ENCODE measurements at regions not wholly inside any gene's neighbourhood (a gene's known extent, or its start where the extent isn't known, plus 50 kb on each side); places are given as distances from the start of the nearest gene placed in this dataset.

- Histone ChIP-seq H3K4me3 (ENCODE audit: low read length) (no peak overlapping the region), H3K4me1 (ENCODE audit: control insufficient read depth, low read depth, low read length) (no peaks in the 10 kb centered on the region), H3K27ac (ENCODE audit: low read length) (no peak overlapping the region), H3K27me3 (ENCODE audit: control insufficient read depth, insufficient read depth, low read length) (no peaks in the 10 kb centered on the region), H3K9ac (ENCODE audit: low read length) (no peak overlapping the region), H3K9me3 (ENCODE audit: control insufficient read depth, low read depth, low read length) (no peaks in the 10 kb centered on the region), H3K36me3 (ENCODE audit: control insufficient read depth, low read depth, low read length) (no peaks in the 10 kb centered on the region)
Observed at GRCh38 chr7:115701141-115701540, 329.4 kb downstream of the TFEC start.

- Histone ChIP-seq H3K9ac (ENCODE audit: low read length) (no peak overlapping the region), H3K27ac (ENCODE audit: low read length) (no peak overlapping the region), H3K36me3 (ENCODE audit: control insufficient read depth, low read depth, low read length) (no peaks in the 10 kb centered on the region), H3K4me3 (ENCODE audit: low read length) (no peak overlapping the region), H3K27me3 (ENCODE audit: control insufficient read depth, insufficient read depth, low read length) (no peaks in the 10 kb centered on the region), H3K9me3 (ENCODE audit: control insufficient read depth, low read depth, low read length) (no peaks in the 10 kb centered on the region), H3K4me1 (ENCODE audit: control insufficient read depth, low read depth, low read length) (no peaks in the 10 kb centered on the region)
Observed at GRCh38 chr7:115694424-115694823, 336.1 kb downstream of the TFEC start.

- no peaks in the 10 kb centered on the region for H3K4me1 ChIP-seq (ENCODE audit: control insufficient read depth, low read depth, low read length)
- H3K9ac ChIP-seq (ENCODE audit: low read length), result no peak overlapping the region
- H3K36me3 ChIP-seq (ENCODE audit: control insufficient read depth, low read depth, low read length), result no peaks in the 10 kb centered on the region
- H3K9me3 ChIP-seq (ENCODE audit: control insufficient read depth, low read depth, low read length), result no peaks in the 10 kb centered on the region
- H3K27me3 ChIP-seq (ENCODE audit: control insufficient read depth, insufficient read depth, low read length), result no peaks in the 10 kb centered on the region
- H3K4me3 ChIP-seq (ENCODE audit: low read length), result no peak overlapping the region
- H3K27ac ChIP-seq (ENCODE audit: low read length), result no peak overlapping the region
Observed at GRCh38 chr7:115693779-115694178, 336.8 kb downstream of the TFEC start.

GRCh38 chr7:115689941-115690340 lies 340.6 kb downstream of the TFEC start:
- Histone ChIP-seq H3K4me1 (ENCODE audit: control insufficient read depth, low read depth, low read length) (no peaks in the 10 kb centered on the region), H3K27me3 (ENCODE audit: control insufficient read depth, insufficient read depth, low read length) (no peaks in the 10 kb centered on the region)

GRCh38 chr7:115683093-115683492 lies 347.5 kb downstream of the TFEC start:
- Histone ChIP-seq H3K9ac (ENCODE audit: low read length) (no peak overlapping the region), H3K4me3 (ENCODE audit: low read length) (no peak overlapping the region), H3K9me3 (ENCODE audit: control insufficient read depth, low read depth, low read length) (no peaks in the 10 kb centered on the region), H3K27me3 (ENCODE audit: control insufficient read depth, insufficient read depth, low read length) (no peaks in the 10 kb centered on the region), H3K27ac (ENCODE audit: low read length) (no peak overlapping the region), H3K4me1 (ENCODE audit: control insufficient read depth, low read depth, low read length) (peaks cover 7% of the 10 kb centered on the region), H3K36me3 (ENCODE audit: control insufficient read depth, low read depth, low read length) (no peaks in the 10 kb centered on the region)

More at GRCh38 chr7:115689941-115690340, 340.6 kb downstream of the TFEC start:
- no peak overlapping the region for H3K4me3 ChIP-seq (ENCODE audit: low read length)
- H3K9me3 ChIP-seq (ENCODE audit: control insufficient read depth, low read depth, low read length), result no peaks in the 10 kb centered on the region
- H3K36me3 ChIP-seq (ENCODE audit: control insufficient read depth, low read depth, low read length), result no peaks in the 10 kb centered on the region
- H3K27ac ChIP-seq (ENCODE audit: low read length), result no peak overlapping the region
- H3K9ac ChIP-seq (ENCODE audit: low read length), result no peak overlapping the region

- Histone ChIP-seq H3K27ac (ENCODE audit: low read length) (no peak overlapping the region), H3K4me3 (ENCODE audit: low read length) (no peak overlapping the region), H3K4me1 (ENCODE audit: control insufficient read depth, low read depth, low read length) (peaks cover 7% of the 10 kb centered on the region), H3K27me3 (ENCODE audit: control insufficient read depth, insufficient read depth, low read length) (no peaks in the 10 kb centered on the region), H3K9me3 (ENCODE audit: control insufficient read depth, low read depth, low read length) (no peaks in the 10 kb centered on the region), H3K36me3 (ENCODE audit: control insufficient read depth, low read depth, low read length) (no peaks in the 10 kb centered on the region), H3K9ac (ENCODE audit: low read length) (no peak overlapping the region)
Observed at GRCh38 chr7:115682507-115682906, 348.1 kb downstream of the TFEC start.

- H3K27me3 ChIP-seq (ENCODE audit: control insufficient read depth, insufficient read depth, low read length), result no peaks in the 10 kb centered on the region
- H3K4me1 ChIP-seq (ENCODE audit: control insufficient read depth, low read depth, low read length), result peaks cover 7% of the 10 kb centered on the region
- no peaks in the 10 kb centered on the region for H3K9me3 ChIP-seq (ENCODE audit: control insufficient read depth, low read depth, low read length)
- H3K27ac ChIP-seq (ENCODE audit: low read length), result no peak overlapping the region
- H3K36me3 ChIP-seq (ENCODE audit: control insufficient read depth, low read depth, low read length), result no peaks in the 10 kb centered on the region
- H3K9ac ChIP-seq (ENCODE audit: low read length), result no peak overlapping the region
- H3K4me3 ChIP-seq (ENCODE audit: low read length), result no peak overlapping the region
Observed at GRCh38 chr7:115680921-115681320, 349.6 kb downstream of the TFEC start.

GRCh38 chr7:115679976-115680375 lies 350.6 kb downstream of the TFEC start:
- Histone ChIP-seq H3K4me1 (ENCODE audit: control insufficient read depth, low read depth, low read length) (peaks cover 7% of the 10 kb centered on the region), H3K4me3 (ENCODE audit: low read length) (no peak overlapping the region), H3K27me3 (ENCODE audit: control insufficient read depth, insufficient read depth, low read length) (no peaks in the 10 kb centered on the region), H3K9ac (ENCODE audit: low read length) (no peak overlapping the region), H3K9me3 (ENCODE audit: control insufficient read depth, low read depth, low read length) (no peaks in the 10 kb centered on the region), H3K36me3 (ENCODE audit: control insufficient read depth, low read depth, low read length) (no peaks in the 10 kb centered on the region), H3K27ac (ENCODE audit: low read length) (no peak overlapping the region)

- H3K4me1 ChIP-seq (ENCODE audit: control insufficient read depth, low read depth, low read length), result peaks cover 7% of the 10 kb centered on the region
- no peaks in the 10 kb centered on the region for H3K27me3 ChIP-seq (ENCODE audit: control insufficient read depth, insufficient read depth, low read length)
- H3K4me3 ChIP-seq (ENCODE audit: low read length), result no peak overlapping the region
- no peaks in the 10 kb centered on the region for H3K36me3 ChIP-seq (ENCODE audit: control insufficient read depth, low read depth, low read length)
- H3K9me3 ChIP-seq (ENCODE audit: control insufficient read depth, low read depth, low read length), result no peaks in the 10 kb centered on the region
- no peak overlapping the region for H3K27ac ChIP-seq (ENCODE audit: low read length)
- H3K9ac ChIP-seq (ENCODE audit: low read length), result no peak overlapping the region
Observed at GRCh38 chr7:115679423-115679822, 351.1 kb downstream of the TFEC start.

- Histone ChIP-seq H3K36me3 (ENCODE audit: control insufficient read depth, low read depth, low read length) (no peaks in the 10 kb centered on the region), H3K4me1 (ENCODE audit: control insufficient read depth, low read depth, low read length) (peaks cover 7% of the 10 kb centered on the region), H3K27ac (ENCODE audit: low read length) (no peak overlapping the region), H3K9ac (ENCODE audit: low read length) (no peak overlapping the region), H3K27me3 (ENCODE audit: control insufficient read depth, insufficient read depth, low read length) (no peaks in the 10 kb centered on the region), H3K9me3 (ENCODE audit: control insufficient read depth, low read depth, low read length) (no peaks in the 10 kb centered on the region), H3K4me3 (ENCODE audit: low read length) (no peak overlapping the region)
Observed at GRCh38 chr7:115678086-115678982, 352.2 kb downstream of the TFEC start.

GRCh38 chr7:115676707-115677106 lies 353.9 kb downstream of the TFEC start:
- Histone ChIP-seq H3K9ac (ENCODE audit: low read length) (no peak overlapping the region), H3K27me3 (ENCODE audit: control insufficient read depth, insufficient read depth, low read length) (no peaks in the 10 kb centered on the region), H3K9me3 (ENCODE audit: control insufficient read depth, low read depth, low read length) (no peaks in the 10 kb centered on the region), H3K4me1 (ENCODE audit: control insufficient read depth, low read depth, low read length) (peaks cover 7% of the 10 kb centered on the region), H3K4me3 (ENCODE audit: low read length) (no peak overlapping the region), H3K36me3 (ENCODE audit: control insufficient read depth, low read depth, low read length) (no peaks in the 10 kb centered on the region), H3K27ac (ENCODE audit: low read length) (no peak overlapping the region)

GRCh38 chr7:115676080-115676479 lies 354.5 kb downstream of the TFEC start:
- no peak overlapping the region for H3K27ac ChIP-seq (ENCODE audit: low read length)
- H3K4me3 ChIP-seq (ENCODE audit: low read length), result no peak overlapping the region

More at GRCh38 chr7:115676080-115676479, 354.5 kb downstream of the TFEC start:
- H3K27me3 ChIP-seq (ENCODE audit: control insufficient read depth, insufficient read depth, low read length), result no peaks in the 10 kb centered on the region
- no peak overlapping the region for H3K9ac ChIP-seq (ENCODE audit: low read length)
- H3K36me3 ChIP-seq (ENCODE audit: control insufficient read depth, low read depth, low read length), result no peaks in the 10 kb centered on the region
- peaks cover 7% of the 10 kb centered on the region for H3K4me1 ChIP-seq (ENCODE audit: control insufficient read depth, low read depth, low read length)
- H3K9me3 ChIP-seq (ENCODE audit: control insufficient read depth, low read depth, low read length), result no peaks in the 10 kb centered on the region

Data from iPS-18a (cell line).